K562 (cell line): ENCODE measurements at regions not wholly inside any gene's neighbourhood (a gene's known extent, or its start where the extent isn't known, plus 50 kb on each side); places are given as distances from the start of the nearest gene placed in this dataset.

Experiments used
- ATAC-seq: fragments of 200-7000 bp; cut with Tn5 transposase; 3 replicates; pipeline ENCODE4 v1.9.1; 2020; ENCODE audit warnings: moderate library complexity
- BruUV-seq: library from RNA; stranded (reverse); fragments of 400-500 nt; replicated peaks from 2 replicates; lab custom pipeline; 2021; lab: Mats Ljungman, UMichigan
- CTCF ChIA-PET: fragments of 300-600 bp; formaldehyde crosslinking; extraction: SDS; loops from one replicate; lab custom pipeline; 2021; ENCODE audit warnings: low intra/inter-chr PET ratio; lab: Yijun Ruan, JAX
- POLR2A ChIA-PET: fragments of 300-600, 350-650 bp; sonication (Branson Sonifier 250); formaldehyde crosslinking; extraction: SDS; loops from one replicate; lab custom pipeline; 2021; ENCODE audit warnings: antibody characterized with exemption, inconsistent platforms; lab: Yijun Ruan, JAX
- DNase-seq, 4 experiments: peaks; one replicate each; pipeline versions ENCODE4 v3.0.0 to v3.0.0-alpha.2; 2011 to 2018; ENCODE audit warnings: low spot score in 3 of 4, mixed read lengths in 3 of 4; ENCODE audit errors: extremely low read depth in 1 of 4
- FAIRE-seq: peaks from 2 replicates; lab custom pipeline; 2011; peaks lifted over from hg19 to GRCh38; lab: Jason Lieb, UNC
- H2AFZ ChIP-seq: 2 replicates; pipeline ENCODE4 v1.6.0; 2011; ENCODE audit warnings: low read depth, low read length, control low read depth, inconsistent platforms
- H3K27ac ChIP-seq: fragments of 200-600 bp; 3 replicates; pipeline ENCODE4 v1.8.0; 2011; ENCODE audit warnings: low read depth, mild to moderate bottlenecking, control low read depth, inconsistent platforms, low read length, moderate library complexity, mixed read lengths; ENCODE audit errors: extremely low read depth
- H3K27me3 ChIP-seq, 2 experiments: fragments of 300-600 bp in 1 of 2; 2 replicates in 1 of 2; 3 replicates in 1 of 2; pipeline versions ENCODE4 v1.6.0 to v1.8.0; 2011; ENCODE audit warnings: inconsistent platforms in 2 of 2, low read length in 2 of 2, mild to moderate bottlenecking in 1 of 2, mixed read lengths in 1 of 2, moderate library complexity in 1 of 2; ENCODE audit not compliant: control insufficient read depth in 2 of 2, insufficient read depth in 2 of 2
- H3K36me3 ChIP-seq: fragments of 300-600 bp; 3 replicates; pipeline ENCODE4 v1.8.0; 2011; ENCODE audit warnings: mild to moderate bottlenecking, low read length, inconsistent platforms; ENCODE audit not compliant: control insufficient read depth, insufficient read depth
- H3K4me1 ChIP-seq, 2 experiments: fragments of 200-600 bp in 1 of 2; replicated peaks in 1 of 2; 2 replicates in 1 of 2; 3 replicates in 1 of 2; pipeline versions ENCODE4 v1.5.1 to v1.8.0; 2011; ENCODE audit warnings: inconsistent platforms in 2 of 2, low read length in 2 of 2, mild to moderate bottlenecking in 1 of 2, mixed read lengths in 1 of 2, moderate library complexity in 1 of 2; ENCODE audit not compliant: control insufficient read depth in 2 of 2, insufficient read depth in 2 of 2
- H3K4me2 ChIP-seq: 2 replicates; pipeline ENCODE4 v1.6.1; 2011; ENCODE audit warnings: low read length, control low read depth, inconsistent platforms, mixed read lengths; ENCODE audit not compliant: insufficient read depth
- H3K4me3 ChIP-seq: fragments of 200-600 bp; sonication (generic), shearing (Covaris generic); 2 replicates; pipeline ENCODE4 v1.5.1; 2016; ENCODE audit warnings: control low read depth, inconsistent platforms
- H3K79me2 ChIP-seq: fragments of 200-600 bp; 3 replicates; pipeline ENCODE4 v1.8.0; 2011; ENCODE audit warnings: low read length, inconsistent platforms; ENCODE audit not compliant: control insufficient read depth, insufficient read depth
- H3K9ac ChIP-seq, 2 experiments: 2 replicates each; pipeline versions ENCODE4 v1.6.0 to v1.6.1; 2011; ENCODE audit warnings: low read depth in 2 of 2, low read length in 2 of 2, control low read depth in 1 of 2, inconsistent platforms in 1 of 2, mild to moderate bottlenecking in 1 of 2, mixed read lengths in 1 of 2; ENCODE audit not compliant: insufficient read depth in 1 of 2
- H3K9me1 ChIP-seq: one replicate; pipeline ENCODE4 v1.6.0; 2011; ENCODE audit warnings: inconsistent platforms, mild to moderate bottlenecking, low read length, moderate library complexity; ENCODE audit not compliant: control insufficient read depth, insufficient read depth
- H3K9me3 ChIP-seq: replicated peaks from 2 replicates; pipeline ENCODE4 v1.5.1; 2011; ENCODE audit warnings: low read depth, low read length, inconsistent platforms; ENCODE audit not compliant: control insufficient read depth, insufficient read depth
- H4K20me1 ChIP-seq: replicated peaks from 2 replicates; pipeline ENCODE4 v1.6.1; 2011; ENCODE audit warnings: low read length, inconsistent platforms, mixed read lengths; ENCODE audit not compliant: control insufficient read depth, insufficient read depth
- ATF1 ChIP-seq, 2 experiments: fragments of 450-650 bp in 1 of 2; IDR thresholded peaks; 2 replicates each; pipeline ENCODE4 v1.6.1; 2016; ENCODE audit warnings: missing compliant biosample characterization in 1 of 2, missing genetic modification characterization in 1 of 2
- CBFA2T2 ChIP-seq: fragments of 450-650 bp; conservative IDR thresholded peaks from 2 replicates; pipeline ENCODE4 v1.6.1; 2017; ENCODE audit warnings: mild to moderate bottlenecking
- CBX2 ChIP-seq: fragments of 200-600 bp; sonication (generic); IDR thresholded peaks from one replicate; pipeline ENCODE4 v1.6.1; 2012; ENCODE audit warnings: mild to moderate bottlenecking, low read length, inconsistent platforms; ENCODE audit not compliant: insufficient read depth, poor library complexity, severe bottlenecking
- CREB3 ChIP-seq: fragments of 450-650 bp; conservative IDR thresholded peaks from 2 replicates; pipeline ENCODE4 v1.6.1; 2016; ENCODE audit warnings: missing genetic modification characterization, low read depth, mild to moderate bottlenecking, missing compliant biosample characterization, moderate library complexity
- CTCF ChIP-seq, 3 experiments: IDR thresholded peaks in 2 of 3; conservative IDR thresholded peaks in 1 of 3; 2 replicates each; pipeline ENCODE4 v1.5.1; 2011 to 2012; ENCODE audit warnings: low read length in 3 of 3, mild to moderate bottlenecking in 3 of 3, control low read depth in 2 of 3, improper control_type of control experiment in 1 of 3, inconsistent platforms in 1 of 3, low read depth in 1 of 3, mixed read lengths in 1 of 3, moderate library complexity in 1 of 3; ENCODE audit not compliant: insufficient read depth in 2 of 3
- DLX4 ChIP-seq: fragments of 250-450 bp; sonication (Bioruptor Pico); IDR thresholded peaks from 2 replicates; pipeline ENCODE4 v1.6.1; 2021; ENCODE audit warnings: mild to moderate bottlenecking
- DPF2 ChIP-seq: fragments of 450-650 bp; IDR thresholded peaks from 2 replicates; pipeline ENCODE4 v1.6.1; 2016
- HSF4 ChIP-seq: fragments of 250-450 bp; sonication (Bioruptor Pico); IDR thresholded peaks from 2 replicates; pipeline ENCODE4 v2.1.2; 2022; ENCODE audit warnings: mild to moderate bottlenecking, moderate library complexity, borderline replicate concordance
- L3MBTL2 ChIP-seq: fragments of 450-650 bp; IDR thresholded peaks from 2 replicates; pipeline ENCODE4 v1.6.1; 2016; ENCODE audit warnings: mild to moderate bottlenecking, moderate library complexity
- SIN3A ChIP-seq, 2 experiments: fragments of 150-350 bp in 1 of 2; IDR thresholded peaks; 2 replicates each; pipeline ENCODE4 v1.6.1; 2011 to 2016; ENCODE audit warnings: borderline replicate concordance in 2 of 2, low read depth in 2 of 2, low read length in 2 of 2, mild to moderate bottlenecking in 2 of 2, moderate library complexity in 2 of 2; ENCODE audit not compliant: control insufficient read depth in 1 of 2
- SMAD1 ChIP-seq: fragments of 150-350 bp; IDR thresholded peaks from 2 replicates; pipeline ENCODE4 v1.6.1; 2014; ENCODE audit warnings: low read length, low read depth; ENCODE audit not compliant: partially characterized antibody
- SP1 ChIP-seq: sonication (generic); formaldehyde crosslinking; IDR thresholded peaks from 2 replicates; pipeline ENCODE4 v1.8.1; 2022; ENCODE audit warnings: mild to moderate bottlenecking, missing genetic modification reagents
- SREBF2 ChIP-seq: sonication (generic); formaldehyde crosslinking; IDR thresholded peaks from 2 replicates; pipeline ENCODE4 v1.4.0; 2020; ENCODE audit warnings: mild to moderate bottlenecking, missing genetic modification reagents
- TARDBP ChIP-seq: fragments of 450-650 bp; IDR thresholded peaks from 2 replicates; pipeline ENCODE4 v1.6.1; 2016
- ZBTB8A ChIP-seq: fragments of 450-650 bp; IDR thresholded peaks from 2 replicates; pipeline ENCODE4 v1.6.1; 2018; ENCODE audit warnings: mild to moderate bottlenecking, moderate library complexity; ENCODE audit not compliant: partially characterized antibody
- ZNF143 ChIP-seq: sonication (generic); formaldehyde crosslinking; IDR thresholded peaks from 2 replicates; pipeline ENCODE4 v1.9.0; 2022; ENCODE audit warnings: mild to moderate bottlenecking, missing genetic modification reagents
- ZNF253 ChIP-seq: fragments of 250-450 bp; sonication (Bioruptor Pico); conservative IDR thresholded peaks from 2 replicates; pipeline ENCODE4 v1.6.1; 2021; ENCODE audit warnings: mild to moderate bottlenecking
- ZNF354B ChIP-seq: fragments of 250-450 bp; sonication (Bioruptor Pico); IDR thresholded peaks from 2 replicates; pipeline ENCODE4 v1.4.0; 2020
- ZNF444 ChIP-seq: fragments of 250-450 bp; sonication (Bioruptor Pico); IDR thresholded peaks from 2 replicates; pipeline ENCODE4 v1.4.0; 2020; ENCODE audit warnings: mild to moderate bottlenecking, moderate library complexity
- ZNF561 ChIP-seq: fragments of 450-650 bp; formaldehyde crosslinking; conservative IDR thresholded peaks from 2 replicates; pipeline ENCODE4 v1.4.0; 2020; ENCODE audit warnings: mild to moderate bottlenecking, moderate library complexity
- WGBS: fragments of 100-300 bp; shearing (Covaris generic); methylation state at CpG from one replicate; pipeline ENCODE4 v1.1.6; 2016; ENCODE audit warnings: low coverage, mixed read lengths; ENCODE audit not compliant: insufficient coverage; ENCODE audit errors: missing lambda C conversion rate; 5-methylcytosine and 5-hydroxymethylcytosine counted together
- in situ Hi-C: fragments of 300-500 bp; cut with MboI; formaldehyde crosslinking; loops from 4 replicates; pipeline ENCODE4 v1.15.0; 2018; ENCODE audit warnings: inconsistent platforms, mixed read lengths
- intact Hi-C: fragments of 100-400 bp; cut with micrococcal nuclease; formaldehyde crosslinking; loops from 2 replicates; pipeline ENCODE4 v1.14.2; 2022

- DNase-seq, result no peak
- no peaks in the 10 kb centered on the region for H4K20me1 ChIP-seq
- H3K79me2 ChIP-seq, result no peaks in the 10 kb centered on the region
- no peaks in the 10 kb centered on the region for H3K27me3 ChIP-seq
- H3K9me3 ChIP-seq, result no peaks in the 10 kb centered on the region
- H3K4me1 ChIP-seq, result no peaks in the 10 kb centered on the region
- no peak overlapping the region for H3K9ac ChIP-seq
- H2AFZ ChIP-seq, result no peak overlapping the region
- no peak for FAIRE-seq
- intact Hi-C loops, result no loop called here
- no peak for TF ChIP-seq TARDBP
- no peak for TF ChIP-seq HSF4 (CRISPR knock-in tag)
- no peak for TF ChIP-seq SREBF2 (CRISPR knock-in tag)
- TF ChIP-seq ZNF354B (CRISPR knock-in tag), result no peak
- no peak for TF ChIP-seq ATF1 (CRISPR knock-in tag; IDR thresholded peaks at IDR 0.05)
- no peak for TF ChIP-seq ATF1 (tag; IDR thresholded peaks at IDR 0.05)
- TF ChIP-seq DLX4 (CRISPR knock-in tag), result no peak
- no peak for TF ChIP-seq ZNF561 (CRISPR knock-in tag)
- TF ChIP-seq SMAD1, result no peak
- TF ChIP-seq ZNF444 (CRISPR knock-in tag), result no peak
- TF ChIP-seq CTCF (IDR thresholded peaks at IDR 0.05 in 2 of 3, conservative IDR thresholded peaks at IDR 0.05 in 1 of 3; ENCODE audit: insufficient read depth in 2 of 3, low read depth in 1 of 3, low read length in 3 of 3), result no peak
- no peak for TF ChIP-seq DPF2
- no peak for TF ChIP-seq L3MBTL2
- no peak for TF ChIP-seq ZBTB8A
- TF ChIP-seq ZNF253 (CRISPR knock-in tag), result no peak
- no peak for TF ChIP-seq CBFA2T2
- TF ChIP-seq CBX2, result no peak
- TF ChIP-seq SP1 (CRISPR knock-in tag), result no peak
- TF ChIP-seq SIN3A (IDR thresholded peaks at IDR 0.05; ENCODE audit: borderline replicate concordance in 2 of 2, control insufficient read depth in 1 of 2, low read depth in 2 of 2, low read length in 2 of 2), result no peak
- no peak for TF ChIP-seq ZNF143 (CRISPR knock-in tag)
- TF ChIP-seq CREB3 (tag), result no peak
- WGBS, result 0% methylated on average over 3 of the region's 3 CpGs
- ChIA-PET CTCF (no interaction called here), POLR2A (no interaction called here)
- in situ Hi-C loops, result no loop called here
- no peaks in the 10 kb centered on the region for H3K36me3 ChIP-seq
- no peak overlapping the region for H3K4me2 ChIP-seq
- no peak overlapping the region for H3K4me3 ChIP-seq
- H3K27ac ChIP-seq, result no peak overlapping the region
- H3K9me1 ChIP-seq, result no peaks in the 10 kb centered on the region
- BruUV-seq, result no TSS peak
- ATAC-seq, result no peak
Observed at GRCh38 chr2:103196802-103197201, 435.0 kb downstream of the TMEM182 start.
